ENCODE measurements at regions not wholly inside any gene's neighbourhood (a gene's known extent, or its start where the extent isn't known, plus 50 kb on each side); places are given as distances from the start of the nearest gene placed in this dataset.

DNA sequence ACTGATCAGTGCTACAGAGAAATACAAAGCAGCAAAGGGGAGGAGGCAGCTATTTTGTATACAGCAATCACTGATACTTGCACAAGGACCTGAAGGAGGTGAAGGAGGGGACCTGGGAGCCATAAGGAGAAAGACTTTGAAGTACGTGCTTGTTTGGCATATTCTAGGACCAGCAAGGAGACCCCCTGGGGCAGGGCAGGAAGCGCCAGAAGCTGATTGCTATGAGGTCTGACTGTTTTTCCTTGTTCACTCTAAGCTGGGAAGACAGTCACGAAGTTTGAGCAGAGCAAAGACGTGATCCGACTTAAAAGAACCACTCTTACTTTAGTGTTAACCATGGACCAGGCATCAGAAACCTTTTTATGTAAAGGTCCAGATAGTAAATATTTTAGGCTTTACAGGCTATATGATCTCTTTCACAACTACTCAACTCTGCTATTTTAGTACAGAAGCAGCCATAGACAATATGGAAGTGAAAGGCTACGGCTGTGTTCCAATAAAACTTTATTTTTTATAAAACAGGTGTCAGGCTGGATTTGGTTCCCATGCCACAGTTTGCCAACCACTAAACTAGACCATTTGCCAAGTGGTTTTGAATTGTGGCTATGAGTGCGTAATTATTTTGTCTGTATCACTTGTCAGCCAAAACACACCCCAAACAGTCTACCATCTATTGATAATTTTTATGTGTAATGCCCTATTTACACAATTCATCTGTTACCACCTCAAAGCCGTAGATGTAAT is 217.9 kb downstream of the PRL start:
- DNase-seq: no peak

DNA sequence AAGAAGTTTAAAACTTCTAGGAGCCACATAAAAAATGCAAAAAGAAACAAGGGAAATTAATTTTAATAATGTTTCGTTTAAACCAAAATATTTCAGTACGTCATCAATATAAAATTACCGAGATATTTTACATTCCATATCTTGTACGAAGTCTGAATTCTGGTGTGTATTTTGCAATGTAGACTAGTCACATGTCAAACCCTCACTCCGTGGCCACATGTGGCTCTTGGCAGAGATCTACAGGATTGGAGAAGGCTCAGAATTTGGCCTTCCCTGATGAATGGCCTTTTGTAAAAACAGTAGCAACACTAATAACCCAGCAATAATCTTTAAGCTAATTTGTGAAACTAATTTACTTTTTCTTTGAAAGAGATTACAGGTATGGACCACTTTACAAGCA is 217.1 kb downstream of the PRL start:
- DNase-seq: no peak

DNA sequence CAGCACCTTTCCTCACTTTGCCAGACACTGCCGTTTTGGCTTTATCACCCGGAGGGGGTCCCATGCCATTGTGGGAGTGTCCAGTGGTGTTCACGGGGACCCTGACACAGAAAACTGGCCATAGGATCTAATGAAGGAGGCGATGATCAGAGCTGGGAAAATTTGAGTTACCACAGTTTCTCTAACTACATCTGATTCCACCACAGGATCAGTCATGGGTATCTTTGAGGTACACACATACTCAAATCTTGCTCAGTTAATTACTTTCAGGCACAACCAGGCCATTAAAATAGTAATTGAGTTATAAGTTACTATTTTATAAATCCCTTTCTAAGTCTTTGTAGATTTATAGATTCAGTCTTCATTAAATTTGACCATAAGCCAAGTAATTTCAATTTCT is 215.1 kb downstream of the PRL start:
- no peak for DNase-seq

DNA sequence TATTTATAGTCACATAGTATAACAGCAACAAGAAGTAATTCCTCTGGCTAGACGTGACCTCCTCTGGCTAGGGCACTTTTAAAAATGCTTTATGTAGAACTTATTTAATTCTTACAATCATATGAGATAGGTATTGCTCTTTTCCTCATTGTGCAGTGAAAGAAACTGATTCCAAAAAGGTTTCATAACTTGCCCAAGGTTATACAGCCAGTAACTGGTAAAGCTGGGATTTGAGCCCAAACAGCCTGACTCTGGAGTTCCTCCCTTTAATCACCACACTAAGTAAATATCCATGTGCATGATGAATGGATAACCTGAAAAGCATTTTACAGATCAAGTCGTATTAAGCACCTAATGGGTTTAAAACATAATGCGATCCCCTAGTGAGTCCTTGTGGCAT is 214.6 kb downstream of the PRL start:
- DNase-seq: no peak

DNA sequence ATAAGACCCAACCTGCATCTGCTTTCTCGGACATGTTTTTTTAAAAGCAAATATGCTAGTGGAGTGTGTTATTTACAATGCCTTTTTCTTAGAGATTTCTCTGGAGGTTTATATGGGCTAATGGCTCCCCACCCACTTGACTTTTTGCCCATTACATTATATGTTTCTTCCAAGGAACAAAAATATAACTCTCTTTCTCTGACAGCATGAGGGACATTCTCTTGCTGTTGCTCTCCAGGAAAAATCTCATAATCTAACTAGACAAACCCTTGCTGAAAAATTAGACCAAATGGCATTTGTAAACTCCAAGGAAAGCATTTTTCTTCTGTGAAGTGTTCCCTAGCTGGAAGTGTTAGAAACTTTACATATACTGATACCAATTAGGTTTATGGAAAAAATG is 213.7 kb downstream of the PRL start:
- no peak for DNase-seq

DNA sequence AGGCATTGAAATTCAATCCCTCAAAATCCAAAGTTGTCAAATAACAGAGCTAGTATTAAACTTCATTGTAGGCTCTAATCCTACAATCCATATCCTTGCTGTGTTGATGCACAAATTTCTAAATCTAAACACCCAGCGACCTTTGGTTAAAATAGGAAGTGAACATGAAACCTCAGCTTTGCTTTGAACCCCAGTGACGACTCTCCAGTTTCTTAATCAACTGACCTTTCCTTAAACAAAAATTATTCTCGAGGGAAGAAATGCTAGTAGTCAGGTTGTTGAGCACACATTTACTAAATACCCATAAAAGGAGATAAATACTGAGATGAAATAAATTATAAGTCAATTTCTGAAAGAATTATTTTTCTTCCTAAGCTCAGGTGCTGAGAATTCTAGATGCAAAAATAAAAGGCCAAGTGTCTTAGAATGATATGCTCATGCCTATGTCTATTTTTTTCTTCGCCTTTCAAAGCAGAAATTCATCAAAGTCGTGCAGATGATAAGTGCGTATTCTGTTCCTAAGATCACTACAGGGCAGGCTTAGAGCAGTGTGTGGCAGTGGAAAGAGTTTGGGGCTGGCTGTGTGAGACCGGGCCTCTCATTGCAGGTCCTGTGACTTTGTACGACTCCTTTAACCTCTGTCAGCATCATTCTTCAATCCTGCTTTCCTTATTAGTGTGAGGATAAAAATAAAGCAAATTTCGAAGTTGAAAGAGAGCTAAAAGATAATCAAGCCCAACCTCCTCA is 208.7 kb downstream of the PRL start:
- no peak for DNase-seq

DNA sequence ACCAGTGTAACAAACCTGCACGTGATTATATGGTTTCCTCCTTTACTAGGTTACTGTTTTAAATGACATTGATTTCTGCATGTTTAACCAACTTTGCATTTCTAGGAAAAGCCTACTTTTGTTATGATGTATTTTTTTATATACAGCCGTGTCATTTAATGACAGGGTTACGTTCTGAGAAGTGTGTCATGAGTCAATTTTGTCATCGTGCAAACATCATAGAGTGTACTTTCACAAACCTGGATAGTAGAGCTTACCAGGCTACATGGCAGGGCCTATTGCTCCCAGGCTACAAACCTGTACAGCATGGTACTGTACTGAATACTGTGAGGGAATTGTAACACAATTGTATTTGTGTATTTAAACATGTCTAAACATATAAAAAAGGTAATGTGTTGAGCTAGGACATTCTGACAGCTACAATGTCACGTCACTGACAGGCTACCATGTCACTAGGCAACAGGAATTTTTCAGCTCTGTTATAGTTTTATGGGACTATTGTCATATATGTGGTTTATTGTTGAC is 205.3 kb downstream of the PRL start:
- no peak for DNase-seq

DNA sequence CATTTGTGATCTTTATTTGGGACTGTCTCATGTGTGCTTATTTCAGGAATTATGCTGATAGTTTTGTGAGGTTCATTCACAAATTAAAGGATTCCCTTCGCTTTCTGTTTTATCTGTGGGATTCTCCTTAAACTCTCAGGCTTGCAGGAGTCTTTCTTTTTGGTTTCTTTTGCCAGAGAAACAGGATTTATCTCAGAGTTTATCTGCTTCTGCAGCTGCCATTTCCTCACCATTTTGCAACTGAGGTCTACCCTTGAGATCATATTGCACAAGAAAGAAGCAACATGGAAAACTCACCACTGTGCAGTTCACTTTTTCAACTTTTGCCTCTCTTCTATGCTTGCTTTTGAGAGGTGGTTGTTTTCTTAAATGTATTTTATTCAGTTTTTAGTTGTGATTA is 201.0 kb downstream of the PRL start:
- no peak for DNase-seq

DNA sequence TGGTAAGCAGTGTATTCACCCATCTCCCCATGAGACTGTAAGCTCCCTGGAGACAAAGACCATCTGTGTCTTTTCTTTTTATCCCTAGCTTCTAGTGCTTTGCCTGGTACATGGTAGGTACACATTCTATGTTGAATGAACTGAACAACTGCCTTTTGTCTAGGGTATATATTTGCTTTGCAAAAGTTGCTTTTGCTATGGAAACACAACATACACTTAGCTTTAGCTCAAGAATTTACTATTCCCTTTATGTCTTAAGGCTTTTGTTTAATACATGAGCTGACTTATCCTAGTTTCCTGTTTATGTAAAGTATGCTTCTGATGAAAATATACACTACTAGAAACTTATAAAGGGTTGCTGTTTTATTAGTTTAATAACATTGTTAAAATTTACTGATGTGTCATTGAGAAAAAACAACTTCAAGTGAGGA is 198.2 kb downstream of the PRL start:
- DNase-seq: no peak

DNA sequence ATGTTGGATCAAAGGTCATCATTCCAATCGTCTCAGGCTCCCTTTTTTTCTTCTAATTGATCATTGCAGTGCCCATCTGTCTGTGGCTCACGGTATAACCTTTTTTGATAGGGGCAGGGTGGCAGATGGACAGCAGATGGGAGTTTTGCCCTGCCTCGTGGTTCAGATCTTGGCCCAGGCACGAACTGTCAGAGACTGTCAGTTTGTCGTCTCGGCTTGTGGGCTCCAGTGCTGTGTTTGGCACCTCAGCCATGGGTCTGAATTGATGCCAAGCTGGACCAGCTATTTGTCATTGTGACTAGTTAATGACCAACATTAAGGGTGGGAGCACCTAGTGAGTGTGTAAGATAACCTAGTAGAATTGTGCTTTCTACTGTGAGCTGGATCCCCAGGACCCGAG is 197.6 kb downstream of the PRL start:
- peak; percentile 41 for DNase-seq

DNA sequence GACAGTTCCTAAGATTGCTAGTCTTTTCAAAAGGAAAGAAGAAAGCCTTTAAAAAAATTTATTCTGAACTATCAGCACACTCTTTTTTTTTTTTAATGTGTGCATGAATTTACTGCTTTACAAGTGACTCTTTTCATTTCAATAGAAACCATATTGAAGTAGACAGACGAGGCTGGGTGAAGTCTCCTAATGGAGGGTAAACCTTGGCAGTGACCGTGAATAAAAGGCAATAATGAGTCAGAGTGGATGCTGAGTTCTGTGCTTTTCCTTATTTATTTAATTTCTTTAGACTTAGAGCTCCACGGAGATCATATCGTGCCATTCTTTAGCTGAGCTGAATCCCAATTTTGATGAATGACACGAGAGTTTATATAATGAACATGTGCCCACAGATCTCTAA is 196.9 kb downstream of the PRL start:
- DNase-seq: no peak

DNA sequence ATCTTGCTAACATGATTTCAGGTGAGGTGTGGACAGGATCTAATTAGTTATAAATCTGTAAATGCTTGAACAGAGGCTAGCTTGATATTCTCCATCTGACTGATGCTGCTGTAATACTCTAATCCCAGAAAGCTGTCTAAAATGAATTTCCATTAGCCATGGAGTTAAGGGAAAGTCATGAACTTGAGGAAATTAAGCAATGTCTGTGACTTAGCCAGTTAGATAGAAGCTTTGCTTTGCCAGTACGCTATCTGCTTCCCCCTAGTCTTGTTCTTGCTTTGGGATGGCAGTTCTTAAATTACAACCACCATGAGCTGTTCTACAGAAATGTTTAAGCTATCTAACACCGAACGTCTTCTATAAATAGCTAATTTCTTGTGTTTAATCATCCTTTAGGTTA is 195.7 kb downstream of the PRL start:
- DNase-seq: no peak

DNA sequence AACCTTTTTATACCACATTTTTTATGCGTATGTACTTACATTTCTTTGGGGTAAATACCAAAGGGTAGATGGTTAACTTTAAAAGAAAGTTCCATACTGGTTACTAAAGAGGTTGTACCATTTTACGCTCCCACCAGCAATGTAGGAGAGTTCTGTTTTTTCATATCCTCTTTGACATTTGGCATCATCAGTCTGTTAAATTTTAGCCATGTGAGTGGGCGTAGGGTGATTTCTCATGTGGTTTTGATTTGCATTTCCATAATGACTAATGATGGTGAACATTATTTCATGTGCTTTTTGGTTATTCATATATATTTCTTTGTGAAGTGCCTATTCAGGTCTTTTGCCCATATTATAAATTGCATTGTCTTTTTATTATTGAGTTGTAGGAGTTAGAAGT is 194.2 kb downstream of the PRL start:
- no peak for DNase-seq

DNA sequence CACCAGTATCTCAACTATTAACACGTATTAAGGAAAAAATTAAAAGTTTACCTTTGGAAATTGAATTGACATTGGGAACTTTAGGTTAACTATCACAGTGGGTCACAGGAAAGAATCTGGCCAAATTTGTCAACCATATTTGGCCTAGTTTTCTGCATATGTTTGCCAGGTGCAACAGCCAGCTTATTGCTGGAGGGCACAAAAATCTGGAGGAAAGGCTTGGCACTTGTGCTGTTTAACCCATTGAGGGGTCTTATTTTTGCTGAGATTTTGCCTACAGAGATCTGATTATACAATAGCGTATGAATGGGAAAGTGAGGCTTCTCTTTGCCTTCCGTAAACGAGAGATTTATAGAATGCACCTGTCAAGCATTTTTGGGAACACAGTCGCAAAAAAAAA is 190.4 kb downstream of the PRL start:
- DNase-seq: no peak

DNA sequence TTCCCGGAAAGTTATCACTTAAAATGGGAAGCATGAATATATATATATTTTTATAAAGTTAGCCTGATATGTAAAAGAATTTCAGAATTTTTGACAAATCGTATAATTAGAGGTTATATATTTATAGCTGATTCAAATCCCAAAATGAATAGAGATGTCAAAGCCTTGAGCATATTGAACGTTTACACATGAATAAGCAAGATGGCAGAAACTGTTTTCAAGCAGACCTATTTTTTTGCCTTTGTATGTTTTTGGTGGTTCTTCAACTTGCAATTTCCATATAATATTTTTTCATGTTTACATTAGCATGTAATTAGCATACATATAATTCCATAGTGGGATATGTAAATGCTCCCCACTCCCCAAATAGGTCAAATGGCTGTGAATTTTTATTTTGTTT is 189.9 kb downstream of the PRL start:
- DNase-seq: no peak

DNA sequence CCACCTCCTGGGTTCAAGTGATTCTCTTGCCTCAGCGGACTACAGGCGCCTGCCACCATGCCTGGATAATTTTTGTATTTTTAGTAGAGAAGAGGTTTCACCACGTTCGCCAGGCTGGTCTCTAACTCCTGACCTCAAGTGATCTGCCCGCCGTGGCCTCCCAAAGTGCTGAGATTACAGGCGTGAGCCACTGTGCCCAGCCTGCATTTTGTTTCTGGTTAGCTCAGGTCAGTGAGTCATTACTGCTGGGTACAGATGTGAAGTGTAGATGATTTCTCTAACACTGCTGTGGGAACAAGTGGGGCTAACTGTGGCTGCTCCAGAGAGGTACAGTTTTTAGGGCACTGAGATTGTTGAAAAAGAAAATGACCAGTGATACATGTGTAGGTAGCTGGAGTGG is 188.6 kb downstream of the PRL start:
- DNase-seq: no peak

DNA sequence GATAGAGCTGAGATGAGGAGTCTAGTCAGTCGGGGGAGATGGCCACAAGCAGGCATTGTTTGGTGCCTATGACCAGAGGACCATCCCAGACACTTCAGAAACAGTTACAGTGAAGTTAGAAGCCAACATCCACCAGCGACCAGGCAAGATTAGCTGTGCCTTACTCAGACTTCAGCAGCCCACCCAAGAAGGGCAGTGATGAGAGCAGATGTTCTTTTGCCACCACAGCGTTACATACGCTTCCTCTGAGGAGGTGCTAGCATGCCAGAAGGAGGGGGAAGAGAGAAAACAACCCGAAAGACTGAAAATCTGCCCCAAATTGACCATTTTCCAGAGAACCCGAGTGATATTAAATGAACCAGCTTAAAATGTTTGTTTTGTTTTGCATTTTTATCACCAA is 186.8 kb downstream of the PRL start:
- DNase-seq: no peak

DNA sequence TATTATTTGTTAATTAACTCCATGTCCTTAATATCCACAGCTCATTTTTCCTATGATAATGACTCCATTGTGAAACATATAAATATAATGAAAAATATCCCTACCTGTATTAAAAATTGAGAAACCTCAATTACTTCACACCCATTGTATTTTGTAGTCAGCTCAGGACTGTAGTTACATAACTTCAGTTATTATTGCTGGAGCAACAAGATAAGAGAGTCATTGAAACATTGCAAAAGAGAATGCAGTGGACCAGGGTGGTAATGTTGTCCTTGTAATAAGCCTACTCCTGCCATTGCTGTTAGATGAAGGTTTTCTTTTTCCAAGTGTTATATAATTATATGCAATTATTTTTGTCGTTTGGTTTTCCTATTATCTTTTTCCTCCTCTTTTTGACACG is 184.4 kb downstream of the PRL start:
- DNase-seq: no peak

DNA sequence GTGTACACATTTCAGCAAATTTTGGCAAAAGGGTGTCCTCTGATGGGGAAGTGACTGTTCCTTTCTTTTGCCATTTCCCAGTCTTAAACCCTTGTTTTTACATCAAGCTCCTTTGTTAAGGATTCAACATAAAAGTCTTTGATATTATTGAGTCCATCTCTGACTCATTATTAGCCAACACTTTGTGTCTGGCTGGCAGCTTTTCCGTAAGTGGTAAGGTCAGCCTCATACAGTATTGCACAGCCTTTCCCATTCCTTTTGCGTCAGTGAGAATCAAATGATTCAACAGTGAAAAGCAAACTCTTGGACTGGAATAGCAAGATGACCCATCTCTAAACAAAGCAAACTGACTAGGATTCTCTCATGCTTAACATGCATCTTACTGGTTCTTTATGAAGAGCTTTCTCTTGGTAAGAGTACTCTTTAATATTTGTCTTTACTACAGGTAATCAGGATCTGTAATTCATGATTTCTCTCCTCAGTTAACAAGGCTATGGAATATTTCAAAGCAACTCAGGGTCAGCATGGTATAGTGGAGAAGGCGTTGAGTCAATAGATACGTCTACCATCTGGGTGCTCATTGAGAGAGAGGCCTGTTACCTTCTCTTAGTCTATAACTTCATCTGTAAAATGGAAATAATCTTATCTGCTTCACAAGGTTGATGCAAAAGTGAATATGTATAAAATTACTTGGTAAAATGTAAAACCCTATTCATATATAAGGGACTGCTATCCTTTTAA is 183.6 kb downstream of the PRL start:
- DNase-seq: no peak

DNA sequence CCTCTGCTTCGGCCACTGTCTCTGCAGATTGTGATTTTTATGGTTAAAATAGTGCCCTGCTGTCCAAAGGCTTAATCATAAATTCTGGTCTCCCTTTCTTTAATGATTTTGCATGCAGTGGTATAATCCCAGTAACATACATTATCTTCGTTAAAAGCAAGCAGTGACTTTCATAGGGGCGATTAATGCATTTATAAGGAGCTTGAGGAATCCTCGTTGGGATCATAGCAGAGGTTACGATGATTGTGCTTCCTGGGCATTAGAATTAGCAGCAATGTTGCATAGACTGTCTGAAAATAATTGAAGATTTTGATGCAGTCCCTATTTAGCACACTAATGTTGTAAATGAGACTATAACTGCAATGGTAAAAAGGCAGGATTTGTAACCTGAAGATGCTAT is 181.3 kb downstream of the PRL start:
- DNase-seq: no peak

DNA sequence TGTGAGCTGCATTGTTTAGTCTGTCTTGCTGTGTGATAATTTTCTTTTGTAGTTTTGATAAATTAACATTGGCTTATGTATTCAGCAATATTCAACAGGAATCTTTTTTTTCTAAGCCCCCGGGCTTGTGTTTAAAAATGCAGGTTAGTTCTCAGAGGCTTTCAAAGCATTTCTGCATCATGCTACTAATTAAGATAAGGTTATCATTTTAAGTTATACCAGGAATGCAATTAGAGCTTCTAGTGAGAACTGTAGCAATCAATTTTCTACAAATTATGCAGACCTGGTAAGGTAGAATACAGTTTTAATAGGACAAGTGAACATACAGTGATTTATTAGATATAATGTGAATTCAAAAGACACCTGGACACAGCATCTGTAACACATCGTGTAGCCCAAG is 179.2 kb downstream of the PRL start:
- no peak for DNase-seq

DNA sequence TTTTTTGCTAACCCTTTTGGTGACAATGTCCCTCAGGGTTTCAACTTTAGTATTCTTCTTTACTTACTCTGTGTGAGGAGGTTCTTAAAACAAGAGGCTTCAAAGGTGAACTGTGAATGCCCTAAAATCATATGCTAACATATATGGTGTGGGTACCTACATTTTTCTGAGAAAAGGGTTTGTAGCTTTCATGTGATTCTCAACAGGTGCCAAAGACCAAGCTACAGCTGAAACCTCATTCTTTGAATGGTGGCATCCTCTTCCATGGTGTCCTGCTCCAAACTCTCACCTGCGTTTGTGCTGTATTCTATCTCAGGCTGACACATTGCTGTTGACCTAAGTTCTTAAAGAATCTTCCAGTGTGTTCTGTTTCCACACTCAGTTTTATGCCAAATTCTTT is 177.3 kb downstream of the PRL start:
- no peak for DNase-seq

DNA sequence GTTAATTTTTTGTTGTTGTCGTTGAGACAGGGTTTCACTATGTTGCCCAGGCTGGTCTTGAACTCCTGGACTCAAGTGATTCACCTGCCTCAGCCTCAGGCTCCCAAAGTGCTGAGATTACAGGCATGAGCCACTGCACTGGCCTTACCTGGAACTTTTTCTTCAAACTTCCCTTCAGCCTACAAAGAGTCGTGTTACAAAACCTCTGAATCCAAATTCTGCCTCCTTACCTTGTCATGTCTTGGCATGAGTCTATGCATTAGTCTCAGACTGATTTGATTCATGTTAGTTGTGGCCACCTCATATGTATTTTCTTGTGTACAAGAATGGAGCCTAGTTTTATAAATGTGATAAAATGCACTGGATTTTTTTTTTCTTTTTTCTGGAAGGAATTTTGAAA is 172.1 kb downstream of the PRL start:
- DNase-seq: no peak

DNA sequence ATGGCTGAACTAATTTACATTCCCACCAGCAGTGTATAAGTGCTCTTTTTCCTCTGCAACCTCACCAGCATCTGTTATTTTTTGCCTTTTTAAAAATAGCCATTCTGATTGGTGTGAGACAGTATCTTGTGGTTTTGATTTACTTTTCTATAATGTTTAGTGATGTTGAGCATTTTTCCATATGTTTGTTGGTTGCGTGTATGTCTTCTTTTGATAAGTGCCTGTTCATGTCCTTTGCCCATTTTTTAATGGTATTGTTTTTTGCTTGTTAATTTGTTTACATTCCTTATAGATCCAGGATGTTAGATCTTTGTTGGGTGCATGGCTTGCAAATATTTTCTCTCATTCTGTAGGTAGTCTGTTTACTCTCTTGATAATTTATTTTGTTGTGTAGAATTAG is 169.9 kb downstream of the PRL start:
- DNase-seq: no peak

All from retina (tissue), 1 donor.